GM12878 (cell line): ENCODE measurements at regions not wholly inside any gene's neighbourhood (a gene's known extent, or its start where the extent isn't known, plus 50 kb on each side); places are given as distances from the start of the nearest gene placed in this dataset.

Experiments used
- ATAC-seq: fragments of 200-7000 bp; cut with Tn5 transposase; 3 replicates; pipeline ENCODE4 v1.9.1; 2020; ENCODE audit warnings: mild to moderate bottlenecking, moderate library complexity
- BruUV-seq: library from RNA; stranded (reverse); fragments of 400-500 nt; replicated peaks from 2 replicates; lab custom pipeline; 2021; lab: Mats Ljungman, UMichigan
- CTCF ChIA-PET: fragments of 300-600 bp; sonication (Branson Sonifier 250); formaldehyde crosslinking; extraction: SDS; loops from one replicate; lab custom pipeline; 2021; ENCODE audit warnings: inconsistent platforms; lab: Yijun Ruan, JAX
- POLR2A ChIA-PET: fragments of 350-600 bp; formaldehyde crosslinking; extraction: SDS; loops from one replicate; lab custom pipeline; 2021; ENCODE audit warnings: inconsistent platforms; lab: Charles Lee
- RAD21 ChIA-PET: fragments of 300-600 bp; sonication (Branson Sonifier 250); formaldehyde crosslinking; loops from one replicate; lab custom pipeline; 2023; ENCODE audit warnings: antibody characterized with exemption; ENCODE audit not compliant: unreplicated experiment; lab: Charles Lee
- SMC1A ChIA-PET: fragments of 300-600 bp; sonication (Branson Sonifier 250); formaldehyde crosslinking; loops from one replicate; lab custom pipeline; 2023; ENCODE audit not compliant: unreplicated experiment, uncharacterized antibody; lab: Charles Lee
- DNase-seq: peaks from one replicate; pipeline ENCODE4 v3.0.0-alpha.2; 2011; ENCODE audit warnings: low read depth, low spot score
- FAIRE-seq: peaks from 3 replicates; lab custom pipeline; 2011; peaks lifted over from hg19 to GRCh38; lab: Jason Lieb, UNC
- H2AFZ ChIP-seq: 2 replicates; pipeline ENCODE4 v1.6.0; 2011; ENCODE audit warnings: low read depth, low read length, control low read depth; ENCODE audit not compliant: control insufficient read depth
- H3K27ac ChIP-seq: 2 replicates; pipeline ENCODE4 v1.5.1; 2011; ENCODE audit warnings: control low read depth; ENCODE audit not compliant: control insufficient read depth, insufficient read depth
- H3K27me3 ChIP-seq, 2 experiments: replicated peaks in 1 of 2; 2 replicates each; pipeline versions ENCODE4 v1.6.0 to v1.6.1; 2011; ENCODE audit warnings: low read length in 1 of 2; ENCODE audit not compliant: control insufficient read depth in 2 of 2, insufficient read depth in 2 of 2
- H3K36me3 ChIP-seq, 2 experiments: 2 replicates each; pipeline ENCODE4 v1.5.1; 2011; ENCODE audit warnings: low read length in 1 of 2; ENCODE audit not compliant: control insufficient read depth in 2 of 2, insufficient read depth in 2 of 2
- H3K4me1 ChIP-seq: 2 replicates; pipeline ENCODE4 v1.6.1; 2011; ENCODE audit warnings: mild to moderate bottlenecking, low read length, moderate library complexity, mixed read lengths; ENCODE audit not compliant: control insufficient read depth, insufficient read depth
- H3K4me2 ChIP-seq: 2 replicates; pipeline ENCODE4 v1.6.0; 2011; ENCODE audit warnings: control low read depth; ENCODE audit not compliant: control insufficient read depth, insufficient read depth
- H3K4me3 ChIP-seq: fragments of 200-600 bp; sonication (generic); 2 replicates; pipeline ENCODE4 v1.5.1; 2016
- H3K79me2 ChIP-seq: 2 replicates; pipeline ENCODE4 v1.6.0; 2011; ENCODE audit warnings: low read length; ENCODE audit not compliant: control insufficient read depth, insufficient read depth
- H3K9ac ChIP-seq: 2 replicates; pipeline ENCODE4 v1.8.0; 2011; ENCODE audit warnings: low read length, control low read depth, mixed read lengths; ENCODE audit not compliant: control insufficient read depth, insufficient read depth
- H3K9me3 ChIP-seq: replicated peaks from 3 replicates; pipeline ENCODE4 v1.5.1; 2011; ENCODE audit warnings: mild to moderate bottlenecking, low read length; ENCODE audit not compliant: control insufficient read depth, insufficient read depth
- H4K20me1 ChIP-seq: 2 replicates; pipeline ENCODE4 v1.6.0; 2011; ENCODE audit not compliant: control insufficient read depth, insufficient read depth
- E2F8 ChIP-seq: fragments of 450-650 bp; IDR thresholded peaks from 2 replicates; pipeline ENCODE4 v1.6.1; 2018; ENCODE audit warnings: mild to moderate bottlenecking, low read depth, moderate library complexity; ENCODE audit not compliant: partially characterized antibody
- EED ChIP-seq: sonication (generic); IDR thresholded peaks from 2 replicates; pipeline ENCODE4 v1.6.1; 2016; ENCODE audit warnings: antibody characterized with exemption, low read depth
- ELK1 ChIP-seq: IDR thresholded peaks from 2 replicates; pipeline ENCODE4 v1.6.1; 2012; ENCODE audit warnings: low read depth, low read length, improper control_type of control experiment
- IKZF1 ChIP-seq: fragments of 450-650 bp; conservative IDR thresholded peaks from 2 replicates; pipeline ENCODE4 v1.6.1; 2017; ENCODE audit warnings: antibody characterized with exemption, mild to moderate bottlenecking
- IRF4 ChIP-seq: IDR thresholded peaks from 2 replicates; pipeline ENCODE4 v1.6.1; 2011; ENCODE audit warnings: low read depth, low read length
- POLR2AphosphoS5 ChIP-seq: IDR thresholded peaks from 2 replicates; pipeline ENCODE4 v1.6.1; 2011; ENCODE audit warnings: mild to moderate bottlenecking, low read length, inconsistent platforms
- SMAD1 ChIP-seq: fragments of 450-650 bp; IDR thresholded peaks from 2 replicates; pipeline ENCODE4 v1.6.1; 2018; ENCODE audit warnings: mild to moderate bottlenecking, low read depth; ENCODE audit not compliant: partially characterized antibody
- SMAD5 ChIP-seq: IDR thresholded peaks from 2 replicates; pipeline ENCODE4 v1.6.1; 2016; ENCODE audit warnings: antibody characterized with exemption, low read depth
- SMARCA5 ChIP-seq: fragments of 450-650 bp; IDR thresholded peaks from 2 replicates; pipeline ENCODE4 v1.6.1; 2017; ENCODE audit warnings: mild to moderate bottlenecking
- SUZ12 ChIP-seq: fragments of 200-600 bp; sonication (generic); IDR thresholded peaks from one replicate; pipeline ENCODE4 v1.6.1; 2018; ENCODE audit warnings: antibody characterized with exemption, mild to moderate bottlenecking; ENCODE audit not compliant: unreplicated experiment
- TARDBP ChIP-seq: IDR thresholded peaks from 2 replicates; pipeline ENCODE4 v1.6.1; 2016; ENCODE audit warnings: borderline replicate concordance
- ZNF24 ChIP-seq: fragments of 450-650 bp; IDR thresholded peaks from 2 replicates; pipeline ENCODE4 v1.6.1; 2017; ENCODE audit warnings: antibody characterized with exemption, mild to moderate bottlenecking
- WGBS: methylation state at CpG from one replicate; pipeline ENCODE4 v1.1.6; 2016; ENCODE audit warnings: low lambda C conversion rate; ENCODE audit not compliant: insufficient replicate concordance, insufficient coverage; ENCODE audit errors: missing lambda C conversion rate; 5-methylcytosine and 5-hydroxymethylcytosine counted together
- in situ Hi-C: fragments of 300-500 bp; cut with MboI; formaldehyde crosslinking; loops from 9 replicates; pipeline ENCODE4 v1.14.3; 2018; ENCODE audit warnings: mixed read lengths
- intact Hi-C: fragments of 100-400 bp; cut with micrococcal nuclease; formaldehyde crosslinking; loops from one replicate; pipeline ENCODE4 v1.14.2; 2022; ENCODE audit not compliant: unreplicated experiment
- TF ChIP-seq, protein P1 (sequence below): fragments of 450-650 bp; IDR thresholded peaks from 2 replicates; pipeline ENCODE4 v1.6.1; 2018; ENCODE audit warnings: borderline replicate concordance, mild to moderate bottlenecking; ENCODE audit not compliant: partially characterized antibody
- TF ChIP-seq, protein P2 (sequence below): fragments of 450-650 bp; IDR thresholded peaks from 2 replicates; pipeline ENCODE4 v1.6.1; 2017; ENCODE audit warnings: antibody characterized with exemption, mild to moderate bottlenecking, moderate library complexity

DNA sequence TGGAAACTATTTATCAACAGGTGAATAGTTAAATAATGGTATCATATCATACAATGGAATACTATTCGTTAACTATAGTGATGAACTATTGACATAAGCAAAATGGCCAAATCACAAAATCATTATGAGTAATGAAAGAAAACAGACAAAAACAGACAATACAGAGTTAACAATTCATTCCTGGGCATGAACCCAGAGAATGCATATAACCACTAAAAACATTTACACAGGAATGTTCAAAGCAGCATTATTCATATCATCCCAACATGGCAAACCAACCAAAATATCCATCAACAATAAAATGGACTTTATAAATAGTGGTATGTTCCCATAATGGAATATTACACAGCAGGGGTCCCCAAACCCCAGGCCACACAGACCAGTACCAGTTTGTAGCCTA lies 131.2 kb upstream of the CYP1B1 start (continued):
- TF ChIP-seq IKZF1: no peak
- no peak for TF ChIP-seq POLR2AphosphoS5
- no peak for TF ChIP-seq IRF4
- no peak for TF ChIP-seq SMAD5
- TF ChIP-seq SMARCA5: no peak

GRCh38 chr2:38203446-38203810 lies 127.5 kb upstream of the CYP1B1 start:
- no peak overlapping the region for H3K9ac ChIP-seq
- no peaks in the 10 kb centered on the region for H3K4me1 ChIP-seq
- ATAC-seq (no peak), DNase-seq (no peak), FAIRE-seq (no peak)
- no peak overlapping the region for H3K27ac ChIP-seq
- no peaks in the 10 kb centered on the region; a peak in 1 of 4 replicates for H3K27me3 ChIP-seq
- H2AFZ ChIP-seq: no peak overlapping the region
- peaks cover 3% of the 10 kb centered on the region; the same call in 2 of the 3 replicates for H3K9me3 ChIP-seq
- ChIA-PET POLR2A (no interaction called here), RAD21 (no interaction called here), SMC1A (no interaction called here), CTCF (interaction anchor here (1.1 kb wide), 1 partner anchor 13 kb away, joined by 3 read pairs; no protein-coding TSS in a partner anchor)
- WGBS: 79% methylated on average over 9 of the region's 9 CpGs
- H3K4me3 ChIP-seq: no peak overlapping the region
- H4K20me1 ChIP-seq: no peaks in the 10 kb centered on the region
- no TSS peak for BruUV-seq
- intact Hi-C loops: no loop called here
- H3K36me3 ChIP-seq: no peaks in the 10 kb centered on the region
- no peak overlapping the region for H3K4me2 ChIP-seq
- H3K79me2 ChIP-seq: no peaks in the 10 kb centered on the region
- in situ Hi-C loops: no loop called here
- TF ChIP-seq, protein P1, sequence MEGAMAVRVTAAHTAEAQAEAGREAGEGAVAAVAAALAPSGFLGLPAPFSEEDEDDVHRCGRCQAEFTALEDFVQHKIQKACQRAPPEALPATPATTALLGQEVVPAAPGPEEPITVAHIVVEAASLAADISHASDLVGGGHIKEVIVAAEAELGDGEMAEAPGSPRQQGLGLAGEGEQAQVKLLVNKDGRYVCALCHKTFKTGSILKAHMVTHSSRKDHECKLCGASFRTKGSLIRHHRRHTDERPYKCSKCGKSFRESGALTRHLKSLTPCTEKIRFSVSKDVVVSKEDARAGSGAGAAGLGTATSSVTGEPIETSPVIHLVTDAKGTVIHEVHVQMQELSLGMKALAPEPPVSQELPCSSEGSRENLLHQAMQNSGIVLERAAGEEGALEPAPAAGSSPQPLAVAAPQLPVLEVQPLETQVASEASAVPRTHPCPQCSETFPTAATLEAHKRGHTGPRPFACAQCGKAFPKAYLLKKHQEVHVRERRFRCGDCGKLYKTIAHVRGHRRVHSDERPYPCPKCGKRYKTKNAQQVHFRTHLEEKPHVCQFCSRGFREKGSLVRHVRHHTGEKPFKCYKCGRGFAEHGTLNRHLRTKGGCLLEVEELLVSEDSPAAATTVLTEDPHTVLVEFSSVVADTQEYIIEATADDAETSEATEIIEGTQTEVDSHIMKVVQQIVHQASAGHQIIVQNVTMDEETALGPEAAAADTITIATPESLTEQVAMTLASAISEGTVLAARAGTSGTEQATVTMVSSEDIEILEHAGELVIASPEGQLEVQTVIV: no peak
- no peak for TF ChIP-seq ZNF24
- TF ChIP-seq E2F8: no peak
- TF ChIP-seq, protein P2, sequence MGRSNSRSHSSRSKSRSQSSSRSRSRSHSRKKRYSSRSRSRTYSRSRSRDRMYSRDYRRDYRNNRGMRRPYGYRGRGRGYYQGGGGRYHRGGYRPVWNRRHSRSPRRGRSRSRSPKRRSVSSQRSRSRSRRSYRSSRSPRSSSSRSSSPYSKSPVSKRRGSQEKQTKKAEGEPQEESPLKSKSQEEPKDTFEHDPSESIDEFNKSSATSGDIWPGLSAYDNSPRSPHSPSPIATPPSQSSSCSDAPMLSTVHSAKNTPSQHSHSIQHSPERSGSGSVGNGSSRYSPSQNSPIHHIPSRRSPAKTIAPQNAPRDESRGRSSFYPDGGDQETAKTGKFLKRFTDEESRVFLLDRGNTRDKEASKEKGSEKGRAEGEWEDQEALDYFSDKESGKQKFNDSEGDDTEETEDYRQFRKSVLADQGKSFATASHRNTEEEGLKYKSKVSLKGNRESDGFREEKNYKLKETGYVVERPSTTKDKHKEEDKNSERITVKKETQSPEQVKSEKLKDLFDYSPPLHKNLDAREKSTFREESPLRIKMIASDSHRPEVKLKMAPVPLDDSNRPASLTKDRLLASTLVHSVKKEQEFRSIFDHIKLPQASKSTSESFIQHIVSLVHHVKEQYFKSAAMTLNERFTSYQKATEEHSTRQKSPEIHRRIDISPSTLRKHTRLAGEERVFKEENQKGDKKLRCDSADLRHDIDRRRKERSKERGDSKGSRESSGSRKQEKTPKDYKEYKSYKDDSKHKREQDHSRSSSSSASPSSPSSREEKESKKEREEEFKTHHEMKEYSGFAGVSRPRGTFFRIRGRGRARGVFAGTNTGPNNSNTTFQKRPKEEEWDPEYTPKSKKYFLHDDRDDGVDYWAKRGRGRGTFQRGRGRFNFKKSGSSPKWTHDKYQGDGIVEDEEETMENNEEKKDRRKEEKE: no peak
- TF ChIP-seq EED: no peak
- TF ChIP-seq ELK1: no peak
- no peak for TF ChIP-seq SUZ12
- no peak for TF ChIP-seq TARDBP
- TF ChIP-seq SMAD1: no peak
